ENCODE measurements at regions not wholly inside any gene's neighbourhood (a gene's known extent, or its start where the extent isn't known, plus 50 kb on each side); places are given as distances from the start of the nearest gene placed in this dataset.
"Not testable (repeated sequence)": the region's sequence is repeated elsewhere in the genome, so short reads cannot be mapped to it uniquely, and the experiment has no call there.

- TF ChIP-seq CTCF, POLR2A (IDR thresholded peaks at IDR 0.05): not testable (repeated sequence)
Observed at GRCh38 chr2:89760762-89761161, 1069.3 kb downstream of the RPIA start.

All from uterus (tissue), 2 donors.